IMR-90 (cell line): ENCODE measurements at regions not wholly inside any gene's neighbourhood (a gene's known extent, or its start where the extent isn't known, plus 50 kb on each side); places are given as distances from the start of the nearest gene placed in this dataset.

Source experiments
- ATAC-seq: fragments of 200-7000 bp; cut with Tn5 transposase; 2 replicates; pipeline ENCODE4 v1.9.1; 2020; ENCODE audit warnings: low read depth, mild to moderate bottlenecking, moderate library complexity
- BruUV-seq: library from RNA; stranded (reverse); fragments of 400-500 nt; replicated peaks from 2 replicates; lab custom pipeline; 2021; lab: Mats Ljungman, UMichigan
- CTCF ChIA-PET: fragments of 300-600 bp; formaldehyde crosslinking; extraction: SDS; loops from one replicate; lab custom pipeline; 2021; ENCODE audit warnings: antibody characterized with exemption; lab: Yijun Ruan, JAX
- POLR2A ChIA-PET: fragments of 300-600 bp; sonication (Branson Sonifier 250); formaldehyde crosslinking; loops from one replicate; lab custom pipeline; 2022; ENCODE audit warnings: antibody characterized with exemption; ENCODE audit not compliant: unreplicated experiment; lab: Charles Lee
- DNase-seq: peaks from one replicate; pipeline ENCODE4 v3.0.0; 2013
- H2AFZ ChIP-seq: replicated peaks from 2 replicates; pipeline ENCODE3; 2013; ENCODE audit warnings: low read length, mild to moderate bottlenecking; ENCODE audit not compliant: poor library complexity
- H2AK5ac ChIP-seq: 2 replicates; pipeline ENCODE4 v1.6.1; 2013; ENCODE audit warnings: low read depth, low read length, inconsistent platforms
- H2AK9ac ChIP-seq: replicated peaks from 2 replicates; pipeline ENCODE3; 2013; ENCODE audit warnings: mild to moderate bottlenecking, low read depth, low read length, moderate library complexity; ENCODE audit not compliant: poor library complexity
- H2BK120ac ChIP-seq: 2 replicates; pipeline ENCODE4 v1.6.1; 2013; ENCODE audit warnings: low read depth, low read length, inconsistent platforms
- H2BK15ac ChIP-seq: 3 replicates; pipeline ENCODE4 v1.6.1; 2013; ENCODE audit warnings: low read depth, low read length, inconsistent platforms
- H2BK20ac ChIP-seq: 2 replicates; pipeline ENCODE4 v1.6.1; 2013; ENCODE audit warnings: low read depth, mild to moderate bottlenecking, inconsistent platforms, low read length, moderate library complexity
- H2BK5ac ChIP-seq: 2 replicates; pipeline ENCODE4 v1.6.1; 2013; ENCODE audit warnings: mild to moderate bottlenecking, low read depth, low read length, inconsistent platforms; ENCODE audit not compliant: poor library complexity, severe bottlenecking
- H3K14ac ChIP-seq: replicated peaks from 2 replicates; pipeline ENCODE4 v1.6.1; 2013; ENCODE audit warnings: low read depth, low read length, inconsistent platforms
- H3K18ac ChIP-seq: 2 replicates; pipeline ENCODE4 v1.6.1; 2013; ENCODE audit warnings: low read depth, low read length, control low read depth
- H3K23ac ChIP-seq: 2 replicates; pipeline ENCODE4 v1.6.1; 2013; ENCODE audit warnings: low read depth, low read length, inconsistent platforms
- H3K27ac ChIP-seq: 2 replicates; pipeline ENCODE4 v1.5.1; 2013; ENCODE audit warnings: mild to moderate bottlenecking, control low read depth, low read length; ENCODE audit not compliant: insufficient read depth
- H3K27me3 ChIP-seq: 2 replicates; pipeline ENCODE4 v1.6.1; 2013; ENCODE audit warnings: low read length; ENCODE audit not compliant: control insufficient read depth, insufficient read depth
- H3K36me3 ChIP-seq: 2 replicates; pipeline ENCODE4 v1.6.1; 2013; ENCODE audit warnings: low read length, mixed read lengths; ENCODE audit not compliant: control insufficient read depth, insufficient read depth
- H3K4ac ChIP-seq: 2 replicates; pipeline ENCODE4 v1.6.1; 2013; ENCODE audit warnings: low read depth, low read length, inconsistent platforms
- H3K4me1 ChIP-seq: 2 replicates; pipeline ENCODE4 v1.6.1; 2013; ENCODE audit warnings: low read length, mixed read lengths; ENCODE audit not compliant: control insufficient read depth, insufficient read depth
- H3K4me2 ChIP-seq: 2 replicates; pipeline ENCODE4 v1.6.1; 2013; ENCODE audit warnings: low read depth, mild to moderate bottlenecking, control low read depth, low read length, moderate library complexity
- H3K4me3 ChIP-seq: 2 replicates; pipeline ENCODE4 v1.5.1; 2013; ENCODE audit warnings: low read depth, mild to moderate bottlenecking, control low read depth, low read length, moderate library complexity; ENCODE audit not compliant: insufficient read depth
- H3K56ac ChIP-seq: 2 replicates; pipeline ENCODE4 v1.6.1; 2013; ENCODE audit warnings: low read length, inconsistent platforms; ENCODE audit not compliant: insufficient read depth; ENCODE audit errors: extremely low read depth
- H3K79me1 ChIP-seq, 2 experiments: 2 replicates each; pipeline ENCODE4 v1.6.1; 2013; ENCODE audit warnings: low read length in 2 of 2, inconsistent platforms in 1 of 2, low read depth in 1 of 2
- H3K9ac ChIP-seq: 2 replicates; pipeline ENCODE4 v1.6.1; 2013; ENCODE audit warnings: low read depth, low read length, control low read depth
- H3K9me1 ChIP-seq: 2 replicates; pipeline ENCODE4 v1.6.1; 2013; ENCODE audit warnings: low read length, inconsistent platforms; ENCODE audit not compliant: insufficient read depth
- H3K9me3 ChIP-seq: 2 replicates; pipeline ENCODE4 v1.6.1; 2013; ENCODE audit warnings: low read length; ENCODE audit not compliant: control insufficient read depth, insufficient read depth
- H4K20me1 ChIP-seq: 2 replicates; pipeline ENCODE4 v1.6.1; 2013; ENCODE audit warnings: low read length, inconsistent platforms; ENCODE audit not compliant: insufficient read depth
- H4K5ac ChIP-seq: 2 replicates; pipeline ENCODE4 v1.6.1; 2013; ENCODE audit warnings: mild to moderate bottlenecking, low read depth, low read length, control low read depth
- H4K8ac ChIP-seq, 2 experiments: 2 replicates each; pipeline ENCODE4 v1.6.1; 2013; ENCODE audit warnings: low read depth in 2 of 2, low read length in 2 of 2, control low read depth in 1 of 2, inconsistent platforms in 1 of 2
- H4K91ac ChIP-seq: 2 replicates; pipeline ENCODE4 v1.6.1; 2013; ENCODE audit warnings: low read depth, low read length, inconsistent platforms; ENCODE audit not compliant: insufficient read depth
- BHLHE40 ChIP-seq: fragments of 150-350 bp; IDR thresholded peaks from 2 replicates; pipeline ENCODE4 v1.6.1; 2016; ENCODE audit warnings: mild to moderate bottlenecking, low read depth, low read length
- CEBPB ChIP-seq: IDR thresholded peaks from 2 replicates; pipeline ENCODE4 v1.6.1; 2012; ENCODE audit warnings: low read depth, low read length, improper control_type of control experiment
- CHD1 ChIP-seq: IDR thresholded peaks from 2 replicates; pipeline ENCODE4 v1.6.1; 2012; ENCODE audit warnings: low read depth, low read length, improper control_type of control experiment
- CTCF ChIP-seq: conservative IDR thresholded peaks from 2 replicates; pipeline ENCODE4 v1.5.1; 2012; ENCODE audit warnings: mild to moderate bottlenecking, low read depth, low read length, improper control_type of control experiment
- ELK1 ChIP-seq: fragments of 150-350 bp; IDR thresholded peaks from 2 replicates; pipeline ENCODE4 v1.6.1; 2016; ENCODE audit warnings: low read depth, mild to moderate bottlenecking, low read length, moderate library complexity, borderline replicate concordance
- FOS ChIP-seq: fragments of 150-350 bp; IDR thresholded peaks from 2 replicates; pipeline ENCODE4 v1.6.1; 2016; ENCODE audit warnings: low read depth, low read length
- MAFK ChIP-seq: IDR thresholded peaks from 2 replicates; pipeline ENCODE4 v1.6.1; 2012; ENCODE audit warnings: low read depth, low read length, improper control_type of control experiment
- MAZ ChIP-seq: IDR thresholded peaks from 2 replicates; pipeline ENCODE4 v1.6.1; 2012; ENCODE audit warnings: low read depth, mild to moderate bottlenecking, low read length, improper control_type of control experiment, moderate library complexity, borderline replicate concordance
- MXI1 ChIP-seq: IDR thresholded peaks from 2 replicates; pipeline ENCODE4 v1.6.1; 2012; ENCODE audit warnings: low read depth, mild to moderate bottlenecking, low read length, moderate library complexity, borderline replicate concordance
- NFE2L2 ChIP-seq: fragments of 150-350 bp; IDR thresholded peaks from 2 replicates; pipeline ENCODE4 v1.6.1; 2016; ENCODE audit warnings: low read depth, mild to moderate bottlenecking, low read length
- POLR2A ChIP-seq: IDR thresholded peaks from 2 replicates; pipeline ENCODE4 v1.6.1; 2012; ENCODE audit warnings: mild to moderate bottlenecking, low read depth, low read length
- RAD21 ChIP-seq: IDR thresholded peaks from 2 replicates; pipeline ENCODE4 v1.6.1; 2012; ENCODE audit warnings: low read length, improper control_type of control experiment
- RCOR1 ChIP-seq: IDR thresholded peaks from 2 replicates; pipeline ENCODE4 v1.6.1; 2012; ENCODE audit warnings: mild to moderate bottlenecking, low read length, improper control_type of control experiment; ENCODE audit not compliant: insufficient replicate concordance
- RFX5 ChIP-seq: IDR thresholded peaks from 2 replicates; pipeline ENCODE4 v1.8.0; 2012; ENCODE audit warnings: low read depth, mild to moderate bottlenecking, low read length, moderate library complexity
- SMC3 ChIP-seq: fragments of 150-350 bp; IDR thresholded peaks from 2 replicates; pipeline ENCODE4 v1.6.1; 2016; ENCODE audit warnings: low read depth, mild to moderate bottlenecking, antibody characterized with exemption, low read length, moderate library complexity
- USF2 ChIP-seq: fragments of 150-350 bp; IDR thresholded peaks from 2 replicates; pipeline ENCODE4 v1.6.1; 2017; ENCODE audit warnings: mild to moderate bottlenecking, antibody characterized with exemption, low read length, low read depth
- WGBS, 2 experiments: methylation state at CpG; one replicate each; pipeline versions ENCODE4 v1.1.5 to v1.1.7; 2013; ENCODE audit warnings: missing lambda C conversion rate in 2 of 2; ENCODE audit not compliant: insufficient read length in 1 of 2; ENCODE audit errors: extremely low coverage in 2 of 2; 5-methylcytosine and 5-hydroxymethylcytosine counted together
- dilution Hi-C: fragments of 300-500 bp; cut with HindIII; formaldehyde crosslinking; loops from one replicate; pipeline ENCODE4 v1.14.3; 2018; ENCODE audit warnings: low sequenced_read_pairs; ENCODE audit not compliant: unreplicated experiment
- in situ Hi-C: fragments of 300-500 bp; cut with MboI; formaldehyde crosslinking; loops from 3 replicates; pipeline ENCODE4 v1.14.3; 2019; ENCODE audit warnings: low sequenced_read_pairs, inconsistent platforms, mixed read lengths
- intact Hi-C: fragments of 100-400 bp; cut with micrococcal nuclease; formaldehyde crosslinking; loops from 2 replicates; pipeline ENCODE4 v1.10.0; 2022

GRCh38 chrX:131613260-131613659, 69.4 kb downstream of the OR13H1 start:
- Histone ChIP-seq H3K4me2 (no peak overlapping the region), H3K56ac (no peak overlapping the region), H4K91ac (no peak overlapping the region), H3K4ac (no peak overlapping the region), H3K4me1 (no peaks in the 10 kb centered on the region), H3K23ac (no peak overlapping the region), H2BK20ac (no peak overlapping the region), H3K14ac (no peak overlapping the region), H3K9ac (no peak overlapping the region), H4K5ac (no peak overlapping the region), H3K79me1 (no peaks in the 10 kb centered on the region), H3K9me1 (no peaks in the 10 kb centered on the region), H2AK9ac (no peak overlapping the region), H4K8ac (no peak overlapping the region), H2AK5ac (no peak overlapping the region), H3K27ac (no peak overlapping the region), H3K9me3 (no peaks in the 10 kb centered on the region), H3K4me3 (no peak overlapping the region), H3K27me3 (peaks cover 6% of the 10 kb centered on the region), H2BK120ac (no peak overlapping the region), H2BK15ac (no peak overlapping the region), H2AFZ (no peak overlapping the region), H3K18ac (no peak overlapping the region), H2BK5ac (no peak overlapping the region), H3K36me3 (no peaks in the 10 kb centered on the region), H4K20me1 (no peaks in the 10 kb centered on the region; the same call in 1 of the 2 replicates)
- DNase-seq: no peak
- ChIA-PET CTCF (no interaction called here), POLR2A (no interaction called here)
- 71% methylated on average over 1 of the region's 3 CpGs; no CpG with 5 or more reads in 1 of the 2 experiments for WGBS, 2 experiments
- dilution Hi-C loops (no loop called here), in situ Hi-C loops (no loop called here), intact Hi-C loops (no loop called here)
- ATAC-seq: no peak
- TF ChIP-seq BHLHE40 (no peak), FOS (no peak), ELK1 (no peak), CHD1 (no peak), SMC3 (no peak), MAFK (no peak), NFE2L2 (no peak), POLR2A (no peak), MAZ (no peak), RFX5 (no peak), CTCF (no peak), USF2 (no peak), MXI1 (no peak), RCOR1 (no peak), RAD21 (no peak), CEBPB (no peak)
- BruUV-seq: no TSS peak
